GM18498 (cell line): ENCODE measurements at regions not wholly inside any gene's neighbourhood (a gene's known extent, or its start where the extent isn't known, plus 50 kb on each side); places are given as distances from the start of the nearest gene placed in this dataset.
"Not testable (repeated sequence)": the region's sequence is repeated elsewhere in the genome, so short reads cannot be mapped to it uniquely, and the experiment has no call there.

Experiments used
- ATAC-seq: cut with Tn5 transposase; IDR thresholded peaks from one replicate; pipeline ENCODE4 v1.9.1; 2021; ENCODE audit warnings: mild to moderate bottlenecking, moderate library complexity; ENCODE audit not compliant: unreplicated experiment

- ATAC-seq, result no peak
Measured at GRCh38 chr11:95652002-95652472, 137.5 kb downstream of the FAM76B start.

GRCh38 chr11:95650276-95650675 lies 139.3 kb downstream of the FAM76B start:
- no peak for ATAC-seq

- ATAC-seq, result no peak
Measured at GRCh38 chr11:95647871-95648270, 141.7 kb downstream of the FAM76B start.

GRCh38 chr11:95647355-95647754 lies 142.2 kb downstream of the FAM76B start:
- ATAC-seq, result no peak

- peak; percentile 100 for ATAC-seq
Measured at GRCh38 chr11:95641495-95641894, 148.1 kb downstream of the FAM76B start.

- ATAC-seq, result no peak
Measured at GRCh38 chr11:95638501-95638900, 151.1 kb downstream of the FAM76B start.

GRCh38 chr11:95625164-95625900 lies 164.2 kb downstream of the FAM76B start:
- ATAC-seq, result no peak

GRCh38 chr11:95616256-95616804 lies 173.3 kb downstream of the FAM76B start:
- no peak for ATAC-seq

- ATAC-seq, result no peak
Measured at GRCh38 chr11:95611827-95612226, 177.8 kb downstream of the FAM76B start.

- not testable (repeated sequence) for ATAC-seq
Measured at GRCh38 chr11:95610185-95610584, 179.4 kb downstream of the FAM76B start.

- ATAC-seq, result no peak
Measured at GRCh38 chr11:95608093-95608492, 181.5 kb downstream of the FAM76B start.

- no peak for ATAC-seq
Measured at GRCh38 chr11:95606824-95607223, 182.8 kb downstream of the FAM76B start.

- no peak for ATAC-seq
Measured at GRCh38 chr11:95605271-95605940, 184.2 kb downstream of the FAM76B start.

- ATAC-seq, result no peak
Measured at GRCh38 chr11:95599959-95600586, 189.5 kb downstream of the FAM76B start.

- ATAC-seq, result no peak
Measured at GRCh38 chr11:95595973-95596489, 193.6 kb downstream of the FAM76B start.

GRCh38 chr11:95595541-95595940 lies 194.0 kb downstream of the FAM76B start:
- no peak for ATAC-seq

GRCh38 chr11:95593111-95593510 lies 196.5 kb downstream of the FAM76B start:
- ATAC-seq, result no peak

- no peak for ATAC-seq
Measured at GRCh38 chr11:95592471-95592870, 197.1 kb downstream of the FAM76B start.

- ATAC-seq, result no peak
Measured at GRCh38 chr11:95589893-95590612, 199.5 kb downstream of the FAM76B start.

- ATAC-seq, result no peak
Measured at GRCh38 chr11:95588821-95589220, 200.8 kb downstream of the FAM76B start.

GRCh38 chr11:95586661-95587060 lies 202.9 kb downstream of the FAM76B start:
- no peak for ATAC-seq
